Mesothelial cell of epicardium (in vitro differentiated cells): ENCODE measurements at regions not wholly inside any gene's neighbourhood (a gene's known extent, or its start where the extent isn't known, plus 50 kb on each side); places are given as distances from the start of the nearest gene placed in this dataset.

Source experiments
- DNase-seq, 2 experiments: peaks; one replicate each; pipeline ENCODE4 v3.0.0; 2021; ENCODE audit warnings: low spot score in 2 of 2; ENCODE audit not compliant: unreplicated experiment in 2 of 2
- H3K27ac Mint-ChIP-seq: 2 replicates; pipeline ENCODE4 v1.8.0; 2021; ENCODE audit warnings: mixed read lengths
- H3K27me3 Mint-ChIP-seq: 2 replicates; pipeline ENCODE4 v1.8.0; 2021; ENCODE audit warnings: low read depth, mixed read lengths
- H3K36me3 Mint-ChIP-seq: 2 replicates; pipeline ENCODE4 v1.8.0; 2021; ENCODE audit warnings: mixed read lengths
- H3K4me1 Mint-ChIP-seq: 2 replicates; pipeline ENCODE4 v1.8.0; 2021; ENCODE audit warnings: mixed read lengths
- H3K4me3 Mint-ChIP-seq: 2 replicates; pipeline ENCODE4 v1.8.0; 2021; ENCODE audit warnings: mild to moderate bottlenecking, moderate library complexity, mixed read lengths
- H3K9me3 Mint-ChIP-seq: 2 replicates; pipeline ENCODE4 v1.8.0; 2021; ENCODE audit warnings: mixed read lengths
- TF ChIP-seq, protein P1 (sequence below): fragments of 200-600 bp; sonication (generic); IDR thresholded peaks from one replicate; pipeline ENCODE4 v1.5.0; 2021; ENCODE audit warnings: antibody characterized with exemption; ENCODE audit not compliant: unreplicated experiment

DNA sequence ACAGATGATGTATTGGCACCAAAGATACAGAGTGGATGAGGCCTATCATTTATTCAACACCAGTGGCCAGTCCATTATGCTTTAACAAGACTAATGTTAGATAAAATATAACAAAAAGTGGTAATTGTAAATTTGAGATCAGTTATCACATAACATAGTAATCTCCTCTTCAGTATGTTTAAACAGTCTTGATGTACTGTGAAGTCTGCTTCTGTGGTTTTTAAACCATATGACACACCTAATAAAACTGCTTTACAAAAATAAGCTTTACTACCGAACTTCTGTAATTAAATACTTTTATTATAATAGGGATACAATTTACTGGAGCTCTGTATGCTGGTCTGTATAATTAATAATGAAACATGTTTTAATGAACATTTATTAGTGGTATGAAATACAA, 2156.1 kb upstream of the CELF4 start:
- H3K9me3 Mint-ChIP-seq, result no peaks in the 10 kb centered on the region
- TF ChIP-seq, protein P1, sequence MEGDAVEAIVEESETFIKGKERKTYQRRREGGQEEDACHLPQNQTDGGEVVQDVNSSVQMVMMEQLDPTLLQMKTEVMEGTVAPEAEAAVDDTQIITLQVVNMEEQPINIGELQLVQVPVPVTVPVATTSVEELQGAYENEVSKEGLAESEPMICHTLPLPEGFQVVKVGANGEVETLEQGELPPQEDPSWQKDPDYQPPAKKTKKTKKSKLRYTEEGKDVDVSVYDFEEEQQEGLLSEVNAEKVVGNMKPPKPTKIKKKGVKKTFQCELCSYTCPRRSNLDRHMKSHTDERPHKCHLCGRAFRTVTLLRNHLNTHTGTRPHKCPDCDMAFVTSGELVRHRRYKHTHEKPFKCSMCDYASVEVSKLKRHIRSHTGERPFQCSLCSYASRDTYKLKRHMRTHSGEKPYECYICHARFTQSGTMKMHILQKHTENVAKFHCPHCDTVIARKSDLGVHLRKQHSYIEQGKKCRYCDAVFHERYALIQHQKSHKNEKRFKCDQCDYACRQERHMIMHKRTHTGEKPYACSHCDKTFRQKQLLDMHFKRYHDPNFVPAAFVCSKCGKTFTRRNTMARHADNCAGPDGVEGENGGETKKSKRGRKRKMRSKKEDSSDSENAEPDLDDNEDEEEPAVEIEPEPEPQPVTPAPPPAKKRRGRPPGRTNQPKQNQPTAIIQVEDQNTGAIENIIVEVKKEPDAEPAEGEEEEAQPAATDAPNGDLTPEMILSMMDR, result no peak
- DNase-seq, result no peak
- H3K27me3 Mint-ChIP-seq, result no peaks in the 10 kb centered on the region
- peaks cover 5% of the 10 kb centered on the region for H3K4me1 Mint-ChIP-seq
- no peak overlapping the region for H3K27ac Mint-ChIP-seq
- no peaks in the 10 kb centered on the region for H3K36me3 Mint-ChIP-seq
- no peak overlapping the region for H3K4me3 Mint-ChIP-seq

DNA sequence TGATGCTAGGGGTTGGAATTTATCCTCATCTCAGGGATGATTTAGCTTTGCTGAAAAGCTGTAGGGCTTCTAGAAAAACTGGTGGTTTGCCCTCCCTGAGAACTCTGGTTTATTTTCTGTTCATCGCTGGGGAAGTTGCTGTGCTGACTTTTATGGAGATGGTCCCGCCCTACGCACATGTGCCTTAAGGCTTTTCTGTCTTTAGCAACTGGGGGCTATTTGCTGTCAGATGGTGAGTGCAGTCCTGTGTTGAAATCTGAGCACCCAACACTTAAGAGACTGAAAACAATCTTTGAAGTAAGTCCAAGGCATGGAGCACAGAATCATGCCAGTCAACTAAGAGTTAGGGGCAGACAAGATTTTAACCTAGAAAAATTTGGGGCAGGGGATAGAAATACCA, 2148.4 kb upstream of the CELF4 start:
- no peaks in the 10 kb centered on the region for H3K27me3 Mint-ChIP-seq
- no peak overlapping the region for H3K27ac Mint-ChIP-seq
- no peak overlapping the region for H3K4me3 Mint-ChIP-seq
- no peaks in the 10 kb centered on the region for H3K9me3 Mint-ChIP-seq
- H3K36me3 Mint-ChIP-seq, result no peaks in the 10 kb centered on the region
- TF ChIP-seq, protein P1, result no peak
- DNase-seq, result no peak
- H3K4me1 Mint-ChIP-seq, result peaks cover 5% of the 10 kb centered on the region

DNA sequence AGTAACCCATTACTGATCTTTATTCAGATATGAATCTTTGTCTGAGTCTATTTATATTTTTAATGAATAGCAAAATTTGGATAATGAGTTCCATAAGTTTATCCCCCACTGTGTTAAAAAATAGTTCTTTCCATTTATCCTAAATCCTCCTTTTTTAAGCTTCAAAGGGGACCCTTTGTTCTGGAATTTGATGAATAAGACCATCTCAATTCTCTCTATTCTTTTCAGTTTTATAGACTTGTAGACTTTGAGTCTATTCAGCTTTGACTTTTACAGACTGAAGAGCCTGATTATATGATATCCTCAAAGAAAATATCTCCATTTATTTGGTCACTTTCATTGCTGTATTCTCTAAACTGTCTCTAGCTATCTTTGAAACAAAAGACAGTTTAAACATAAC, 2146.1 kb upstream of the CELF4 start:
- TF ChIP-seq, protein P1, result no peak
- Mint-ChIP-seq H3K27me3 (no peaks in the 10 kb centered on the region), H3K27ac (no peak overlapping the region), H3K9me3 (no peaks in the 10 kb centered on the region), H3K4me3 (no peak overlapping the region), H3K4me1 (peaks cover 5% of the 10 kb centered on the region), H3K36me3 (no peaks in the 10 kb centered on the region)
- no peak for DNase-seq

DNA sequence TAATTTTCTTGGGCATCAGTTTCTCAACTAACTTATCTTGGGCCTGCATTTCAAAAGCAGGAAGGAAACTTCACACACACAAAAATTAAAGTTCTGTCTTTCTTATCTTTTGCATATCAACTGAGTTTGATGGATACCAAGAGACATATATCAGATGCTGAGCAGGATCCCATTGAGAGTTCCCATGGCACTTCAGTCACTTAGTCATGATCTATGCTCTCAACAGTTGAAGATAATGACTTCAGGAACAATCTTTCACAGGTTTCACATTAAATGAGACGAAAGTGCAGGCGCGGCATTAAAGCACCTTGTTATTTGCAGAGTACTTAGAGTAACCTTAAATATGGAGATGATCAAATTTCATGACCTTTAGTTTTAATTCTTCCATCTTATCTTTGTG, 2139.8 kb upstream of the CELF4 start:
- Mint-ChIP-seq H3K9me3 (no peaks in the 10 kb centered on the region), H3K4me1 (peaks cover 10% of the 10 kb centered on the region), H3K36me3 (no peaks in the 10 kb centered on the region), H3K4me3 (no peak overlapping the region), H3K27ac (no peak overlapping the region), H3K27me3 (no peaks in the 10 kb centered on the region)
- DNase-seq, result no peak
- TF ChIP-seq, protein P1, result no peak

DNA sequence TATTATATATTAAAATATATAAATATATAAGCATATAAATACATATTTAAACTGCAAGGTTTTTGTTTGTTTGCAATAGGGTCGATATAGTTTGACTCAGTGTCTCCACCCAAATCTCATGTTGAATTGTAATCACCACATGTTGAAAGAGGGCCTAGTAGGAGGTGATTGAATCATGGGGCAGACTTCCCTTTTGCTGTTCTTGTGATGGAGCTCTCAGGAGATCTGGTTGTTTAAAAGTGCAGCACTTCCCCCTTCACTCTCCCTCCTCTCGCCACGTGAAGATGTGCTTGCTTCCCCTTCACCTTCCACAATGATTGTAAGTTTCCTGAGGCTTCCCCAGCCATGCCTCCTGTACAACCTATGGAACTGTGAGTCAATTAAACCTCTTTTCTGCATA, 2137.3 kb upstream of the CELF4 start:
- peaks cover 11% of the 10 kb centered on the region for H3K4me1 Mint-ChIP-seq
- DNase-seq, result no peak
- no peaks in the 10 kb centered on the region for H3K27me3 Mint-ChIP-seq
- TF ChIP-seq, protein P1, result no peak
- H3K27ac Mint-ChIP-seq, result no peak overlapping the region
- H3K36me3 Mint-ChIP-seq, result no peaks in the 10 kb centered on the region
- no peaks in the 10 kb centered on the region for H3K9me3 Mint-ChIP-seq
- H3K4me3 Mint-ChIP-seq, result no peak overlapping the region

DNA sequence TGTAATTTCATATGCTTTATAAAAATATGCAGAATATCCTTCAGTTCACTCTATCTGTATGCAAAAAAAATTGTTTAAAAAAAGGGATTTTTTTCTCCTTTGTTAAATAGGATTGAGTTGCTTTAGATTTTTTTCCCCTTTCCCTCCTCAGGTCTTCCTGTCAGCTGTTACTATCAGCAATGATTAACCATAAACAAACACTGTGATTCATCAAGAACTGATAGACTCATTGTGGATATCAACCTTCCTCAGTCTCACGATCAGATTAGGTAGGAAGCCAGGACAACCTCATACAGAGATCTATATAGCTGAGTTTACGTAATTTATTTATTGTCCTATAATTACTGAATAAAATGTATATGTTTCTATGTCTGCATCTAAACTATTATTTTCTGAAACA, 2136.2 kb upstream of the CELF4 start:
- Mint-ChIP-seq H3K36me3 (no peaks in the 10 kb centered on the region), H3K4me1 (peaks cover 11% of the 10 kb centered on the region), H3K9me3 (no peaks in the 10 kb centered on the region), H3K27me3 (no peaks in the 10 kb centered on the region), H3K4me3 (no peak overlapping the region), H3K27ac (no peak overlapping the region)
- no peak for DNase-seq
- TF ChIP-seq, protein P1, result no peak
